Ectodermal cell (in vitro differentiated cells): ENCODE measurements at regions not wholly inside any gene's neighbourhood (a gene's known extent, or its start where the extent isn't known, plus 50 kb on each side); places are given as distances from the start of the nearest gene placed in this dataset.

Experiments
- H3K27ac ChIP-seq: 2 replicates; pipeline ENCODE4 v1.7.0; 2013; ENCODE audit warnings: mild to moderate bottlenecking, low read depth, low read length; ENCODE audit not compliant: insufficient read depth, poor library complexity, severe bottlenecking
- H3K27me3 ChIP-seq: 2 replicates; pipeline ENCODE4 v1.7.0; 2013; ENCODE audit warnings: mild to moderate bottlenecking, low read length; ENCODE audit not compliant: insufficient read depth, control insufficient read depth, poor library complexity, severe bottlenecking
- H3K36me3 ChIP-seq: one replicate; pipeline ENCODE4 v1.7.0; 2013; ENCODE audit warnings: low read length; ENCODE audit not compliant: control insufficient read depth, insufficient read depth
- H3K4me1 ChIP-seq: one replicate; pipeline ENCODE4 v1.7.0; 2013; ENCODE audit warnings: low read length; ENCODE audit not compliant: control insufficient read depth, insufficient read depth
- H3K4me3 ChIP-seq: 2 replicates; pipeline ENCODE4 v1.7.0; 2013; ENCODE audit warnings: low read depth, low read length, control low read depth; ENCODE audit not compliant: insufficient read depth
- H3K9me3 ChIP-seq: 2 replicates; pipeline ENCODE4 v1.7.0; 2013; ENCODE audit warnings: mild to moderate bottlenecking, low read length, moderate library complexity; ENCODE audit not compliant: control insufficient read depth
- WGBS, 2 experiments: methylation state at CpG; one replicate each; pipeline ENCODE4 v1.1.7; 2013; ENCODE audit warnings: missing lambda C conversion rate in 2 of 2; 5-methylcytosine and 5-hydroxymethylcytosine counted together

GRCh38 chr12:22925623-22926022 is 300.7 kb downstream of the ETNK1 start:
- 88 to 100% methylated on average over 2 of the region's 2 CpGs for WGBS, 2 experiments
- no peaks in the 10 kb centered on the region for H3K9me3 ChIP-seq
- no peaks in the 10 kb centered on the region for H3K36me3 ChIP-seq
- H3K27ac ChIP-seq, result no peak overlapping the region
- H3K4me1 ChIP-seq, result no peaks in the 10 kb centered on the region
- H3K27me3 ChIP-seq, result no peaks in the 10 kb centered on the region
- no peak overlapping the region for H3K4me3 ChIP-seq

DNA sequence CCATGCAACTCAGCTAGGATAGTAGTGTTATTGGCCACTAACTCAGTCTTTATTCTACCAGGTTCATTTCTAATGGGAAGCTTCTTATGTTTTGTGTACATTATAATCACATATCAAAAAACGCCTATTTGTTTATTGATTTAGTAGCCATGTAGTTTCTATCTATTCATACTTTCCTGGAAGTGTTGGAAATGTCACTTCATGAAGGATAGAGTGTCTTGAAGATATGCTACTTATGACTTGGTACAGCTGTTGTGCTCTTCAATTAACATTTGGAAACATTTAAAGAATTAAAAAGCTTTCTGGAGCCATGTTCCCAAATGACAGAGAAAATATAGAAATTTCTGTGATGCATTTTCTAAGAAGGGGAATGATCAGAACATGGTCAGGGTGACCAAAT is 307.5 kb downstream of the ETNK1 start:
- Histone ChIP-seq H3K9me3 (no peaks in the 10 kb centered on the region), H3K4me3 (no peak overlapping the region), H3K27ac (no peak overlapping the region), H3K36me3 (no peaks in the 10 kb centered on the region), H3K4me1 (no peaks in the 10 kb centered on the region), H3K27me3 (no peaks in the 10 kb centered on the region)
- WGBS, 2 experiments, result no CpG with 5 or more reads among the region's 1 CpG

DNA sequence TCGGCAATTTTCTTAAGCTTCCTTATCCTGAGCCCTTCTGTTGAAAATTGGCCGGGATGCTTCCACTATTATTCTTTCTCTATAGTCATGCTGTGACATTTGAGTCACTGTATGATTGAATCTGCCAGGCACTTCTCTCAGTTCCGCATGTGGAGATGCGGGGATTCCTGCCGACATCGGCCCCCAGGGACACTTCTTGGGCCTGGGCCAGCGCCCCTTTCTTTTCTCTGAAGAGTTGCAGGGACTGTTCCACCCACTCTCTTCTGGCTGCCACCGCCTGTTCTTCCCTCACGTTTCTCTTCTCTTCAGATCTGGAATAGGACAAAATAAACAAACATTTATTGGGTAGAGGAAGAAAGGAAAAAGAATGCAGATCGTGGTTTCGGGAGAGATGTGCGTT is 310.1 kb downstream of the ETNK1 start:
- H3K4me1 ChIP-seq, result no peaks in the 10 kb centered on the region
- H3K9me3 ChIP-seq, result no peaks in the 10 kb centered on the region
- no peaks in the 10 kb centered on the region for H3K27me3 ChIP-seq
- no peak overlapping the region for H3K4me3 ChIP-seq
- WGBS, 2 experiments, result 83 to 86% methylated on average over 11 to 12 of the region's 12 CpGs
- H3K36me3 ChIP-seq, result no peaks in the 10 kb centered on the region
- H3K27ac ChIP-seq, result no peak overlapping the region

DNA sequence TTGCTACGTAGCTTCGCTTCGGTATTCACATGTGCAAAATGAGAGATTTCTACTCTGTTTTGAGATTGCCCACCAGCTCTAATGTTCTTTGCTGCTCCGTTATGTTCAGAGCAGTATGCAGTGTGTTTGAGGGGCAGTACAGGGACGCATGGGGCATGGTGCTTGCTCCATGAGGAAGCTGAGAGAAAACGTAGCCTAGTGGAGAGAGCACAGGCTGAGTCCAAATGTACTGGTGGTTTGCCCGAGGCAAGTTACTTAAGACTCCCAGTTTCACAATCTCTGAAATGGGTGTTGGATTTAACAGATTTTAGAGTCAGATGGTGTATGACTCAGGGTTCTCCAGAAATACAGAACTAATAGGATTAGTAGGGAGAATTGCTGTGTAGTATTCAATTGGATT is 310.5 kb downstream of the ETNK1 start:
- no peaks in the 10 kb centered on the region for H3K9me3 ChIP-seq
- WGBS, 2 experiments, result 92 to 93% methylated on average over 7 of the region's 7 CpGs
- H3K27me3 ChIP-seq, result no peaks in the 10 kb centered on the region
- no peaks in the 10 kb centered on the region for H3K4me1 ChIP-seq
- H3K27ac ChIP-seq, result no peak overlapping the region
- no peaks in the 10 kb centered on the region for H3K36me3 ChIP-seq
- no peak overlapping the region for H3K4me3 ChIP-seq

DNA sequence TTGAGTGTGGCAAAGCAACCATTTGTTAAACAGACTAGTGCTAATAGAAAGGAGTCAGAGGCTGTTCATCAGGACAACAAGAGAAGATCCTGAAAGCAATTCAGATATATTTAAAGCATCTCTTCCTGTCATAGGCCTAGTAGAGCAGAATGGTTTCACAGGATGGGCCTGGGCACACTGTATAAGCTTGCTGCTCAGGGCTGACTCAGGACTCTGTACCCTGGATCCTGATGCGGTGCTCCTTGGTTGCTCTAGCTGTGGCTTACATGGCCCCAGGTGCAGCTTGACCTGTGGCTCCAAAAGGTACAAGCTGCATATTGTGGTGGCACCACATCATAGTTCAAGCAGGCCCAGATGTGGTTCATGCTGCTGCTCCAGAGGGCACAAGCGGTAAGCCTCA is 313.4 kb downstream of the ETNK1 start:
- H3K27me3 ChIP-seq, result no peaks in the 10 kb centered on the region
- WGBS, 2 experiments, result 92 to 96% methylated on average over 2 of the region's 2 CpGs
- no peak overlapping the region for H3K27ac ChIP-seq
- no peaks in the 10 kb centered on the region for H3K4me1 ChIP-seq
- H3K36me3 ChIP-seq, result no peaks in the 10 kb centered on the region
- H3K4me3 ChIP-seq, result no peak overlapping the region
- H3K9me3 ChIP-seq, result peaks cover 3% of the 10 kb centered on the region

GRCh38 chr12:22951206-22951605 is 326.2 kb downstream of the ETNK1 start:
- Histone ChIP-seq H3K9me3 (no peaks in the 10 kb centered on the region), H3K4me3 (no peak overlapping the region), H3K27ac (no peak overlapping the region), H3K27me3 (no peaks in the 10 kb centered on the region), H3K36me3 (no peaks in the 10 kb centered on the region), H3K4me1 (no peaks in the 10 kb centered on the region)
- WGBS, 2 experiments, result 88 to 100% methylated on average over 2 to 3 of the region's 5 CpGs

DNA sequence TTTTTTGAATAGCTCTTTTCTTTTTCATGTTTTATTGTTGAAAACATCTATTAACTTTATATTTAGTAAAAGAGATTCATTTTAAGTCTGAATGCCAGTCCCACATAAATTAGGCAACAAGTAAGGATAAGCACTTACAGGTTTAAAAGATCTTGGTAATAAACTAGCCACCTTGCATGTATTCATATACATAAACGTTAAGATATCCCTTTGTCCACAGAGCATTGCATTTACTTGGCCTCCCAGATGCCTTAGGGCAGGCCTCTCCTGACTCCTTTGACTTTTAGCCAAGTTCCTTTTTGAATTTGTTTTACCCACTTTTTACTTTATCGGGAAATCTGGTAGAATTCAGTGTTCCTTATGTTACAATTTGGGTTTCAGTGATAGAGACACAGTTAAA is 331.7 kb downstream of the ETNK1 start:
- H3K27me3 ChIP-seq, result no peaks in the 10 kb centered on the region
- H3K27ac ChIP-seq, result no peak overlapping the region
- no peaks in the 10 kb centered on the region for H3K9me3 ChIP-seq
- H3K36me3 ChIP-seq, result no peaks in the 10 kb centered on the region
- H3K4me1 ChIP-seq, result no peaks in the 10 kb centered on the region
- H3K4me3 ChIP-seq, result no peak overlapping the region
- 52 to 69% methylated on average over 2 of the region's 2 CpGs for WGBS, 2 experiments

- Histone ChIP-seq H3K9me3 (no peaks in the 10 kb centered on the region), H3K27me3 (no peaks in the 10 kb centered on the region), H3K4me1 (no peaks in the 10 kb centered on the region), H3K36me3 (no peaks in the 10 kb centered on the region), H3K27ac (no peak overlapping the region), H3K4me3 (no peak overlapping the region)
These were observed 342.2 kb downstream of the ETNK1 start for GRCh38 chr12:22967171-22967570.

DNA sequence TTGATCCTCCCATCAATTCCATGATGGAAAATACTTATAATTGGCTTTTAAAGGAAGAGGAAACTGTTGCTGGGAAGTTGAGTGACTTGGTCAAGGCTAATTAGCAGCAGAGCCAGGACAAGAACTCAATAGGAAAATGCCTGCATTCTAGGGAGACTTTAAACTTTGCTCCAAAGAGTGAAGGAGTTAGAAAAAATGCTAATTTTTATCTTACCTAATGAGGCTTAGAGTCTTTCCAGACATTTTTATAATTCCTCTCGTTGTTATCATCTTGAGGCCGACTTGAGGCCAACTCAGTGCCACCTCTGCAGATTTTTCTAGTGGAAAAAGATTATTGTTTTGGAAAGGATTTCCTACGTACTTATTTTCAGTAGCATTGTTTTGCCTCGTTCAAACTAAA is 344.6 kb downstream of the ETNK1 start:
- 96 to 100% methylated on average over 4 of the region's 4 CpGs for WGBS, 2 experiments
- Histone ChIP-seq H3K4me1 (no peaks in the 10 kb centered on the region), H3K9me3 (no peaks in the 10 kb centered on the region), H3K4me3 (no peak overlapping the region), H3K36me3 (no peaks in the 10 kb centered on the region), H3K27me3 (no peaks in the 10 kb centered on the region), H3K27ac (no peak overlapping the region)

DNA sequence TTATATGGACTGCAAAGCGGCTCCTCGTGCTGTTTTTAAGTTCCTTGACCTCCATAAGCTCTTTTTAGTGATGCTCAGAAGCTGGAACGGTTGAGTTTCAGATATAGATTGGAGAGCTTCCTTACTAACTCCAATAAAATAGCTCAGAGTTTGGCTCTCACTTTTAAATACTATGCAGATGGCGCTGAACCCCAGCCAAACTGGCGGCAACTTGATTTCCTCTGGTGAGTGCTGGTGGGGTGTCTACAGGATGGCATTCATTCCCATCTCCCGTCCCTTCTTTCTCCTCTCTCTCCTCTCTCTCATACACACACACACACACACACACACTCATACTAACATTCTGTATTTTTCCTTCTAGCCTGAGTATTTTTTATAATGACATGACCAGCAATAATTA is 346.3 kb downstream of the ETNK1 start:
- Histone ChIP-seq H3K27me3 (no peaks in the 10 kb centered on the region), H3K27ac (no peak overlapping the region), H3K4me3 (no peak overlapping the region), H3K9me3 (no peaks in the 10 kb centered on the region), H3K36me3 (no peaks in the 10 kb centered on the region), H3K4me1 (no peaks in the 10 kb centered on the region)
- 90 to 93% methylated on average over 6 of the region's 6 CpGs for WGBS, 2 experiments

- Histone ChIP-seq H3K27ac (no peak overlapping the region), H3K27me3 (no peaks in the 10 kb centered on the region), H3K4me3 (no peak overlapping the region), H3K36me3 (no peaks in the 10 kb centered on the region), H3K9me3 (no peaks in the 10 kb centered on the region), H3K4me1 (no peaks in the 10 kb centered on the region)
- 92 to 96% methylated on average over 10 to 12 of the region's 12 CpGs for WGBS, 2 experiments
These were observed 346.8 kb downstream of the ETNK1 start for GRCh38 chr12:22971701-22972191.
